ENCODE measurements at regions not wholly inside any gene's neighbourhood (a gene's known extent, or its start where the extent isn't known, plus 50 kb on each side); places are given as distances from the start of the nearest gene placed in this dataset.
"Not testable (repeated sequence)": the region's sequence is repeated elsewhere in the genome, so short reads cannot be mapped to it uniquely, and the experiment has no call there.

DNA sequence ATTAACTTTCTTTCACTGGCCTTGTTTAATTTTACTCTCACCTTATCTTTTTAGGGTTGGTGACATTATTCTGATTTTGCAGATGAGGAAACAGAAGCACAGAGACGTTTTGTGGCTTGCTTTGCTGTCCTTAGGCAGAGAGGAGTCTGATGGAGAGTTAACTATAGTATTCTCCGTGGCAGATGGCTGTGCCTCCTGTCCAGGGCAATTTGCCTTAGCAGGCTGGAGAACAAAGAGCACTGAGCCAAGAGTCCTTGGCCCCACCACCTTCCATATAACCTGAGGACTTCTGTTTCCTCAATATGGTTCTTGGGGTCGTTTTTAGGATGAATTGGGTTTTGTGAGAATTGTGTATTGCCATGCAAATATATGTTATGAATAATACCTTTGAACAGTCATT is 71.4 kb upstream of the BACH2 start:
- H3K4me1 ChIP-seq = peaks cover 8% of the 10 kb centered on the region
- no peak overlapping the region for H3K4me3 ChIP-seq
- in situ Hi-C loops (cut with MboI; ENCODE audit: low sequenced_read_pairs) = no loop called here
- H3K9me3 ChIP-seq = no peaks in the 10 kb centered on the region
- no peak for DNase-seq (ENCODE audit: low spot score in 2 of 2)
- no peaks in the 10 kb centered on the region for H3K27me3 ChIP-seq (ENCODE audit: low read depth)
- no peaks in the 10 kb centered on the region for H3K36me3 ChIP-seq (replicated peaks)

DNA sequence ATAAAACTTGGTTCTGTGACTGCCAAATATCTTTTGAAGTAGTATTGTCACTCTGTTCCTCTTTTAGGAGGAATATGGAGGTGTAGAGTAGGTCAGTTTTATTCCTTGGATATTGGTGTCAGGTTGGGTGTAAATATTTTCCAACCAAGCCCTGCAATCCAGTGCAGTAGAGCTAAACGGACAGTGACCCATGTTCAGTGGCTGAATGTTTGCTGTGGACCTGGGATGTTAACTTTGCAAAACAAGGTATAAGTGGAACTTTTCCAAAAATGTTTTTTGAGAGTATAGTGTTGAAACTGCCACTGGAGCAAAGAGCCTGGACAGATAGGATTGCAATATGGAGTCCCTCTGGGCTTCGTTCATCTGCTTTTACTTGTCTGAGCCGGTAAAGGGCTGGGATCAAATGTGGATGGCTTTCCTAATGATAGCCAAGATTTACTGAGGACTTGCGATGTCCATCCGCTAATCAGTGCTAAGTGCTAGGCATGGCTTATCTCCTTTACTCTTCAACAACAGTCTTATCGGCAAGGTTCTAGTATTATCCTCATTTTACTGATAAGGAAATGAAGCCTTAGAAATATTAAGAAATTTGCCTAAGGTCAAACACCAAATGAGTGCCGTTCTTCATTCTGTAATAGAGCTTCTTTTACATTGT is 69.0 kb upstream of the BACH2 start:
- no peak for DNase-seq (ENCODE audit: low spot score in 2 of 2)
- Histone ChIP-seq H3K27me3 (ENCODE audit: low read depth) (no peaks in the 10 kb centered on the region), H3K36me3 (replicated peaks) (no peaks in the 10 kb centered on the region), H3K4me1 (peaks cover 8% of the 10 kb centered on the region), H3K4me3 (no peak overlapping the region), H3K9me3 (no peaks in the 10 kb centered on the region)
- in situ Hi-C loops (cut with MboI; ENCODE audit: low sequenced_read_pairs) = no loop called here

DNA sequence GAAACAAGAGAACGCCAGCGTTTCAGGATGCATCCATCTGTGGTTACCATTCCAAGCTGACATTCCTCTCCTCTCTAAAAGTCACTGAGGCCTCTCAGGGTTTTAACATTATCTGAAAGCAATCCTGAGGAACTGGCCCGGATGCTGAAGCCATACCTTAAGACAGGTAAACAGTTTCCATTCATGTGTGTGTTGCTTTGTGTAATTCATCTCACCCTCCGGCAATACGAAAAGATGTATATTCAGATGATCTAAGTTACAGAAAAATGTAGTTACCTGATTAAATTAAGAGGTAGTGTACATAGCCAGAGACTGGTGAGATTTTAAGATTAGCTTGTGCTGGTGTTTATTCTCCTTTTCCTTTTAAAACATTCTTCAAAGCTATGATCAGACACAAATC is 68.4 kb upstream of the BACH2 start:
- Histone ChIP-seq H3K27me3 (ENCODE audit: low read depth) (no peaks in the 10 kb centered on the region), H3K4me1 (peaks cover 8% of the 10 kb centered on the region)
- in situ Hi-C loops (cut with MboI; ENCODE audit: low sequenced_read_pairs) = no loop called here

DNA sequence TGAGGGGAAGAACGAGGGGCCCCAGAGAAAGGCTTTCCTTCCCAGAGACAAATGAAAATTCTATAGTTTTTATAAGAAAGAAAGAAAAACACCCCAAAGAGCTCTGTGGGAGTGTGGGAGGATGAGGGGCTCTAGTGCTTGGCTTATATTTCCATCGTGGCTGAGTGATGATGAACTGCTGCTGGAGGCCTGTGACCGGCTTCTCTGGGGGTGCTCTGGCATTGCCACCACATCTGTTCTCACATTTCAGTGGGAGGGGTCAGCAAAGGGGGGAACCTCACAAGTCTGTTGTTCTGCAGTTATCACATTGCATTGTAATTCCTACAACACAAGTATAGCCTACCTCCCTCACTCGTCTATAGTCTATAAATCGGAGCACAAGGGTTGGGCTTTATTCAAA is 67.6 kb upstream of the BACH2 start:
- in situ Hi-C loops (cut with MboI; ENCODE audit: low sequenced_read_pairs) = no loop called here
- peaks cover 6% of the 10 kb centered on the region for H3K4me1 ChIP-seq
- no peaks in the 10 kb centered on the region for H3K9me3 ChIP-seq
- H3K27me3 ChIP-seq (ENCODE audit: low read depth) = no peaks in the 10 kb centered on the region
- H3K4me3 ChIP-seq = no peak overlapping the region
- no peaks in the 10 kb centered on the region for H3K36me3 ChIP-seq (replicated peaks)
- DNase-seq (ENCODE audit: low spot score in 2 of 2) = no peak

More for the DNA sequence above, 68.4 kb upstream of the BACH2 start:
- DNase-seq (ENCODE audit: low spot score in 2 of 2) = no peak
- Histone ChIP-seq H3K4me3 (no peak overlapping the region), H3K9me3 (no peaks in the 10 kb centered on the region), H3K36me3 (replicated peaks) (no peaks in the 10 kb centered on the region)

DNA sequence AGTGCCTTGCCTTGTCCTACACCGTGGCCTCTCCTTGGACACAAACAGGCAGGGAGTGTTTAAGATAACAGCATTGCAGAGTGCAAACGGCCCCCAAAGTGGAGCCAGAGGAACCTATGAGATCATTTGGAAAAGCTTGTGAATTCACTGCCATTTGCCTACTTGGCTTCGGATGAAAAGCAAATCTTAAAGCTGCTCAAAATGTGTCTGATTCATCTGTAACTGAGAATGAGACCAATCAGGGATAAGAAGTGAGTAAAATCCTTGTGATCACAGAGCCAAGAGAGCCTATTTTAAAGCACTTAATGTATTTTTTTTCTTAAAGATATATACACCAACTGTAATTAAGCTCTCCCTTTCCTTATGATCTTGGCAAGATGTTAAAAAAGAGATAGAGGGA is 65.7 kb upstream of the BACH2 start:
- no peaks in the 10 kb centered on the region for H3K4me1 ChIP-seq
- in situ Hi-C loops (cut with MboI; ENCODE audit: low sequenced_read_pairs) = no loop called here
- no peak for DNase-seq (ENCODE audit: low spot score in 2 of 2)
- no peaks in the 10 kb centered on the region for H3K27me3 ChIP-seq (ENCODE audit: low read depth)
- no peak overlapping the region for H3K4me3 ChIP-seq
- no peaks in the 10 kb centered on the region for H3K36me3 ChIP-seq (replicated peaks)
- H3K9me3 ChIP-seq = no peaks in the 10 kb centered on the region

DNA sequence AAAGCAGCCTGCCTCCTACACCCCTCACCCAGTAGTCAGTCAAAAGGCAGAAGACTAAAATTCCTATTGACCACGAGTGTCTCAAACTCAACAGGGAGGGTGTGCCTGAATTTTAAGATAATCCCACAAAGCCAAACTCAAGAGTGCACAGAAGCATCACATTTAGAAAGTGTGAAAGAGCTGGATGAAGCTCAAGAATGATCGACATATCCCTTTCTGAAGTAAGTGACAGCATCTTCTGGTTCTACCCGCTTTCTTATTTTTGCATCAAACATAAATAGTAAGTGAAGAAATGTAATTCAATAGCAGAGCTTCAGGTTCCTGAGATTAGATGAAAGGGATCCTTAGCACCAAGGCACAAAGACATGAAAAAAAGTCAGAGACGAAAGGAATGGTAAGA is 64.5 kb upstream of the BACH2 start:
- no peaks in the 10 kb centered on the region for H3K36me3 ChIP-seq (replicated peaks)
- H3K9me3 ChIP-seq = no peaks in the 10 kb centered on the region
- DNase-seq (ENCODE audit: low spot score in 2 of 2) = no peak
- in situ Hi-C loops (cut with MboI; ENCODE audit: low sequenced_read_pairs) = no loop called here
- H3K27me3 ChIP-seq (ENCODE audit: low read depth) = no peaks in the 10 kb centered on the region
- H3K4me3 ChIP-seq = no peak overlapping the region
- no peaks in the 10 kb centered on the region for H3K4me1 ChIP-seq

DNA sequence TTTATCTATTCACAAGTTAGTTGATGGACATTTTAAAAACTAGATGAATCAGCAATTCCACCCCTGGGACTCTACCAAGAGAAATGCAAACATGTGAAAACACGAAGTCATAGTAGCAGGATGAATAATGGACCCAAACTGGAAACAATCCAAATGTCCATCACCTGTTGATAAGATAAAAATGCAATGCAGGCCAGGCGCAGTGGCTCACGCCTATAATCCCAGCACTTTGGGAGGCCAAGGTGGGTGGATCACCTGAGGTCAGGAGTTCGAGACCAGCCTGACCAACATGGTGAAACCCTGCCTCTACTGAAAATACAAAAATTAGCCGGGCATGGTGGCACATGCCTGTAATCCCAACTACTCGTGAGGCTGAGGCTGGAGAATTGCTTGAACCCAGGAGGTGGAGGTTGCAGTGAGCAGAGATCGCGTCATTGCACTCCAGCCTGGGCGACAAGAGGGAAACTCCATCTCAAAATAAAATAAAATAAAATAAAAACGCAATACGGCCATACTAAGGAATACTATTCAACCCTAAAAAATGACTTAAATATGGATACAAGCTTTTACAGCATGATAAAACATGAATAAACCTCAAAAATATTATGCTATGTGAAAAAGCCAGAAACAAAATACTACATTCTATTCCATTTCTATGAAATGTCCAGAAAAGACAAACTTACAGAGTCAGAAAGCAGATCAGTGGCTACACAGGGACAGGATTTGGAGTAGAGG is 61.6 kb upstream of the BACH2 start:
- not testable (repeated sequence) for H3K36me3 ChIP-seq (replicated peaks)

DNA sequence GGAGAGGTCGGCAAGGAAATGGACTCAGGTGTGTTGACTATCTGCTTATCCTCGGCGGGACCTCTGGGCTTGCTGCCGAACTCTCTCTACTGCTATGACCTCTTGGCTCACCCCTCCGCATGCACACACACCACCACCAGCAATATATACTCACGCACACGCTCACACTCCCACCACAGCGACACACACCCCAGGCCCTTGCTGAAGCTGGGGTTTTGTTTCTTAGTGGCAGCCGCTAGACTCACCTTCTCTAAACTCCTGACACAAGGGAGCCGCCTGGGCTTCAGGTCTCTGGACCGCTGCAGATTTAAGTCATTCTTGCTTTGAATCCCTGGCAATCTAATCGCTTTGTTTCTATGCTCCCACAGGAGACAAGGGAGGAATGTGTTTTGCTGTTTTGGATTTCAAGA is 59.4 kb upstream of the BACH2 start:
- Histone ChIP-seq H3K27me3 (ENCODE audit: low read depth) (peaks cover 4% of the 10 kb centered on the region; the same call in 1 of the 2 replicates), H3K4me1 (no peaks in the 10 kb centered on the region), H3K4me3 (no peak overlapping the region), H3K36me3 (replicated peaks) (no peaks in the 10 kb centered on the region), H3K9me3 (no peaks in the 10 kb centered on the region)
- in situ Hi-C loops (cut with MboI; ENCODE audit: low sequenced_read_pairs) = no loop called here
- no peak for DNase-seq (ENCODE audit: low spot score in 2 of 2)

More for the DNA sequence above, 61.6 kb upstream of the BACH2 start:
- DNase-seq (ENCODE audit: low spot score in 2 of 2); H3K4me1 ChIP-seq; H3K27me3 ChIP-seq (ENCODE audit: low read depth); H3K9me3 ChIP-seq; H3K4me3 ChIP-seq; in situ Hi-C loops (cut with MboI; ENCODE audit: low sequenced_read_pairs): not testable (repeated sequence)

DNA sequence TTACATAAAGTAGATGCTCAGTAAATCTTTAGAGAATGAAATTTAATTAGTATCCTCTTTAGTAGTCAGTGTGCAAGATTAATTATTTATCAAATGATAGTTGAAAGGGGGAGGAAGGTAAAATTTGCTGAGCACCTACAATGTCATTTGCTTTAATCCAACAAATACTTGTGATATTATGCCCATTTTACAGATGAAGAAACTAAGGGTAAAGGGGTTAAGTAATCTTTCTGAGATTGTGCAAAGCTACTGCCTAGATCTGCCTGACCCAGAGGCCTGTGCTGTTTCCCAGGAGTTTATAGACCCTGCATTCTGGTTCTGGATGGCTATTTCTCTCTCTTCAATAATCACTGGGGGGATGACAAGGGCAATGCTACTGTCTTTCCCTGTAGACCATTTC is 58.3 kb upstream of the BACH2 start:
- no peak overlapping the region for H3K4me3 ChIP-seq
- H3K27me3 ChIP-seq (ENCODE audit: low read depth) = peaks cover 4% of the 10 kb centered on the region; the same call in 1 of the 2 replicates
- in situ Hi-C loops (cut with MboI; ENCODE audit: low sequenced_read_pairs) = no loop called here
- no peaks in the 10 kb centered on the region for H3K36me3 ChIP-seq (replicated peaks)
- H3K4me1 ChIP-seq = no peaks in the 10 kb centered on the region
- no peaks in the 10 kb centered on the region for H3K9me3 ChIP-seq
- DNase-seq (ENCODE audit: low spot score in 2 of 2) = no peak

DNA sequence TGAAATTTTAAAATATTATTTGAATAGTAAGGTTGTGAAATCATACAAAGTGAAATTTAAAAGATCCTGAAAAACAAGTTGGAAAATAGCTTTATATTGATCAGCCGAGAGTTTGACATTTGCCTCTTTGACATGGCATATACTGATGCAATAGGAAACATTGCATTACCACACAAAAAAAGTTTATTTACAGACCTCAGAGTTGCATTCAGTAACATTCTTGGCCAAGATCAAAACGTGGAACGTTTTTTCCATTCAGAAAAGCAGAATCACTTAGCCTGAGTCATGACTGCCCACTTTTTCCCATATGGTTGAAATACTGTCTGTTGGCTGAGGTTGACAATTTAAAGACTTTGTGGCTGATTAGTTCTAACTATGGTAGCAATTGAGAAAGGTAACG is 55.1 kb upstream of the BACH2 start:
- in situ Hi-C loops (cut with MboI; ENCODE audit: low sequenced_read_pairs) = no loop called here
- no peak overlapping the region for H3K4me3 ChIP-seq
- no peak for DNase-seq (ENCODE audit: low spot score in 2 of 2)

DNA sequence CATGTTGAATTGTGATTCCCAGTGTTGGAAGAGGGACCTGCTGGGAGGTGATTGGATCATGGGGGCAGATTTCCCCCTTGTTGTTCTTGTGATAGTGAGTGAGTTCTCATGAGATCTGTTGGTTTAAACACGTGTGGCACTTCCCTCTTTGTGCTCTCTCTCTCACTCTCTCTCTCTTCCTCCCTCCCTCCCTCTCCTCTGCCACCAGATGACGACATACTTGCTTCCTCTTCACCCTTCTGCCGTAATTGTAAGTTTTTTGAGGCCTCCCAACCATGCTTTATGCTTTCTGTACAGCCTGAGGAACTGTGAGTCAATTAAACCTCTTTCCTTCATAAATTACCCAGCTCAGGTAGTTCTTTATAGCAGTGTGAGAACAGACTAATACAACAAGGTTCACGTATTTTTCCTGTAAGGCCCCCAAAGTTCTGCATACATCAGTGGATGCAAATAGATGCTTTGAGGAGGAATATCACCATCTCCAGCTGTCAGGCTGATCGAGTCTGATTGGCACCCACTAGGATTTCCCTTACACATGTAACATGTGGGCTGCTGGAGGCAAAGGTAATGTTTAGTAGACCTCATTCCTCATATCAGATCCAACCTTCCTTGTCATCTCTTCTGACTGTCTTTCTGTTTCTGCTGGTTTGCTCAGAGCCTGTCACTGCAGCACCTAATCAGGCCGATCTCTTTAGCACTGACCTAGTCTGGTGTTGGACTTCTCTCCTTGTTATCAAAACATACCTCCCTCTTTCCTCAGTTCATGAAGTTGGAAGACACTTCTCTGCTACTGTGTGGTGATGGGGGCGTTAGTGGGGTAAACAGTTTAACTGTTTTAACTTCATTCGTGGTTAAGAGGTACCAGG is 54.3 kb upstream of the BACH2 start:
- Histone ChIP-seq H3K9me3 (no peaks in the 10 kb centered on the region), H3K27me3 (ENCODE audit: low read depth) (peaks cover 4% of the 10 kb centered on the region), H3K36me3 (replicated peaks) (no peaks in the 10 kb centered on the region), H3K4me1 (no peaks in the 10 kb centered on the region), H3K4me3 (no peak overlapping the region)
- no peak for DNase-seq (ENCODE audit: low spot score in 2 of 2)
- in situ Hi-C loops (cut with MboI; ENCODE audit: low sequenced_read_pairs) = no loop called here

More for the DNA sequence above, 55.1 kb upstream of the BACH2 start:
- Histone ChIP-seq H3K4me1 (no peaks in the 10 kb centered on the region), H3K9me3 (no peaks in the 10 kb centered on the region), H3K27me3 (ENCODE audit: low read depth) (peaks cover 4% of the 10 kb centered on the region; the same call in 1 of the 2 replicates), H3K36me3 (replicated peaks) (no peaks in the 10 kb centered on the region)

DNA sequence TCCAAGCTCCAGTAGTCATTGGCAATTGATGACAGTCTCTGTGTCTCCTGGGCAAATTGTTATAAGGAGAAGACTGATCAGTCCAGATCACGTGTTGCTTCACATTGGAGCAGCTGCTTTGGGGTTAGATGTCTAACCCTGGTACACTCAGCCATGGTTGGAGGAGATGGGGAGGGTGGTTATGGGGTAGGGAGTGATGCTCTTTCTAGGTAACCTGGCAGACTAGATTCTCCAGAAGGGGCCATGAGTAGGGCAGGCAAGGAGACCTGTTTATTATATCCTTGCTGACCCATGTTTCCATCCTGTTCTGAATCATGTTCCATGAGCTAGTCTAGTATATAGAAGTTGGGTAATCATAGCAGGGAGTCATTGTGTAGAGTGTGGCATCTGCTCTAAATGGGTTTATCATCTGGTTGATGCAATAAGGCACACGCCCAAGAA is 50.8 kb upstream of the BACH2 start:
- Histone ChIP-seq H3K4me3 (no peak overlapping the region), H3K27me3 (ENCODE audit: low read depth) (peaks cover 13% of the 10 kb centered on the region), H3K36me3 (replicated peaks) (no peaks in the 10 kb centered on the region), H3K9me3 (no peaks in the 10 kb centered on the region), H3K4me1 (no peaks in the 10 kb centered on the region)
- DNase-seq (ENCODE audit: low spot score in 2 of 2) = no peak
- in situ Hi-C loops (cut with MboI; ENCODE audit: low sequenced_read_pairs) = no loop called here

DNA sequence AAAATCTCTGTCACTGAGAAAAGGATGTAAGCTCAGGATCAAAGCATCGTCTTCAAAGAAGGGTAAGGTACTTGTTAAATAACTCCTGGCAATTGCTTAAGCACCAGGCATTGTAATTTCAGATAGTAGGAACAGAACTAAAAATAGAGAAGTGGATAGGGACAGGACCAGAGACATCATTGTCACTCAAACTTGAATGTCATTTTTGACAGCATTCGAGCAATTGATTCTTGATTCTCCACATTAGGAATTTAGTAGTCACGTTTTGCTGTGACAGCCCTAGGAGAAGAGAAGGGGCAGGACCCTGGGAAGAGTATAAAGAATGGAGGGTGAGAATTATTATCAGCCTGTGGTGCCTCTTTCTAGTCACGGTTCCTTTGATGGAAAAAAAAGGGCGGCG is 50.1 kb upstream of the BACH2 start:
- Histone ChIP-seq H3K9me3 (no peaks in the 10 kb centered on the region), H3K27me3 (ENCODE audit: low read depth) (peaks cover 8% of the 10 kb centered on the region), H3K36me3 (replicated peaks) (no peaks in the 10 kb centered on the region), H3K4me1 (no peaks in the 10 kb centered on the region), H3K4me3 (no peak overlapping the region)
- in situ Hi-C loops (cut with MboI; ENCODE audit: low sequenced_read_pairs) = no loop called here
- no peak for DNase-seq (ENCODE audit: low spot score in 2 of 2)
